ENCODE measurements at regions not wholly inside any gene's neighbourhood (a gene's known extent, or its start where the extent isn't known, plus 50 kb on each side); places are given as distances from the start of the nearest gene placed in this dataset.

DNA sequence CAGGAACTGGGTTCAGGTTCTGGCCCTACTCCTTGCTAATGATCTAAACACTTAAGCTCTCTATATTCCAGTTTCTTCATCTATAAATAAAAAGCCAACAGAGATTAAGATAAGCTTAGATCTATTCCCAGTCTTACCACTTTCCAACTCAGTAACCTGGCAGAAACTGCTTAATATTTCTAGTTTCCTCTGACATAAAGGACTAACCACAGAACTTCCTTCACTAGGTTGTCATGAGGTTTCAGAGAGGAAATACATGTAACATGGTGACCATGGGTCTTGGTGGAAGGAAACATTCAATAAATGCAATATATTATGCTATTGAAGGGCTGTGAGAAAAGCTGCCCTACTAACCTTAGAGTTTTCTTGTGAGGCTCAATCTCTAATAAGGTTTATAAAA is 114.4 kb upstream of the PDE1A start:
- TF ChIP-seq CTCF (conservative IDR thresholded peaks at IDR 0.05; ENCODE audit: low read length): no peak
- TF ChIP-seq EZH2phosphoT487 (IDR thresholded peaks at IDR 0.05; ENCODE audit: borderline replicate concordance): no peak
